ENCODE measurements at regions not wholly inside any gene's neighbourhood (a gene's known extent, or its start where the extent isn't known, plus 50 kb on each side); places are given as distances from the start of the nearest gene placed in this dataset.

DNA sequence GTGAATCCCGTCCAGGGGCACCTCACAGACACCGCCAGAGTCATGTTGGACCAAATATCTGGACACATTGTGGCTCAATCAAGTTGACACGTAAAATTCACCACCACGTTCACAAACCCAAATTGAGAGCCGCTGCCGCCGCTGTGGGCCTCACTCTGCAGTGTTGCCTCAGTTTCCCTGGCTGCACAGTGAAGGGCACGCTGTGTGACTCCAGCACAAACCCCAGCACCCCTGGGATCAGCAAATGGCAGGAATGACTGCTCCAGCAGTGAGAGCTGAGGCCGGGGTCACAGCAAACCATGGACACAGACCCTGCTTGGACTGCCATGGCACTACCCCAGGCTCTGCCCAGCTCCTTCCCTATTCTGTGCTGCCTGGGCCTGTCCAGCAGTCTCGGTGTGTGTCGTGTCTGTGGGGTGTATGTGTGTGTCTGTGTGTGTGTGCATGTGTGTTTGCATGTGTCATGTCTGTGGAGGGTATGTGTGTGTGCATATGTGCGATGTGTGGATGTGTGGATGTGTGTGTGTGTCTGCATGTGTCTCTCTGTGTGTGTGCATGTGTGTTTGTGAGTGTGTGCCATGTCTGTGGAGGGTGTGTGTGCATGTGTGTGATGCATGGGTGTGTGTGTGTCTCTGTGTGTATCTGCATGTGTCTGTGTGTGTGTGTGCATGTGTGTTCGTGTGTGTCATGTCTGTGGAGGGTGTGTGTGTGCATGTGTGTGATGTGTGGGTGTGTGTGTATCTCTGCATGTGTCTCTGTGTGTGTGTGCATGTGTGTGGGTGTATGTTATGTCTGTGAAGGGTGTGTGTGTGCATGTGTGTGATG, 52.2 kb upstream of the ADRA2C start:
- H3K36me3 ChIP-seq: no peaks in the 10 kb centered on the region
- no peaks in the 10 kb centered on the region for H4K20me1 ChIP-seq (ENCODE audit: low read depth)
- H3K27ac ChIP-seq: no peak overlapping the region
- H3K79me2 ChIP-seq (ENCODE audit: low read depth): no peaks in the 10 kb centered on the region
- peaks cover 11% of the 10 kb centered on the region for H3K27me3 Mint-ChIP-seq (ENCODE audit: insufficient read depth, low read depth)
- H3K27me3 ChIP-seq: no peaks in the 10 kb centered on the region
- no peak overlapping the region for H3K4me2 ChIP-seq
- no peak overlapping the region for H3K4me3 Mint-ChIP-seq
- peaks cover 13% of the 10 kb centered on the region for H3K9me3 Mint-ChIP-seq
- DNase-seq (ENCODE audit: low spot score): no peak
- H3K27ac Mint-ChIP-seq: no peak overlapping the region
- H3K4me1 Mint-ChIP-seq: peaks cover 31% of the 10 kb centered on the region
- H3K4me1 ChIP-seq: no peaks in the 10 kb centered on the region
- no peaks in the 10 kb centered on the region for H3K36me3 Mint-ChIP-seq
- no peaks in the 10 kb centered on the region for H3F3A ChIP-seq (ENCODE audit: low read depth)
- no peaks in the 10 kb centered on the region for H3K9me3 ChIP-seq (ENCODE audit: low read depth)
- no peak overlapping the region for H3K4me3 ChIP-seq
- no peak overlapping the region for H3K9ac ChIP-seq
- H2AFZ ChIP-seq (replicated peaks): no peak overlapping the region
- no peak for TF ChIP-seq EZH2phosphoT487 (IDR thresholded peaks at IDR 0.05)
- TF ChIP-seq, protein P1, sequence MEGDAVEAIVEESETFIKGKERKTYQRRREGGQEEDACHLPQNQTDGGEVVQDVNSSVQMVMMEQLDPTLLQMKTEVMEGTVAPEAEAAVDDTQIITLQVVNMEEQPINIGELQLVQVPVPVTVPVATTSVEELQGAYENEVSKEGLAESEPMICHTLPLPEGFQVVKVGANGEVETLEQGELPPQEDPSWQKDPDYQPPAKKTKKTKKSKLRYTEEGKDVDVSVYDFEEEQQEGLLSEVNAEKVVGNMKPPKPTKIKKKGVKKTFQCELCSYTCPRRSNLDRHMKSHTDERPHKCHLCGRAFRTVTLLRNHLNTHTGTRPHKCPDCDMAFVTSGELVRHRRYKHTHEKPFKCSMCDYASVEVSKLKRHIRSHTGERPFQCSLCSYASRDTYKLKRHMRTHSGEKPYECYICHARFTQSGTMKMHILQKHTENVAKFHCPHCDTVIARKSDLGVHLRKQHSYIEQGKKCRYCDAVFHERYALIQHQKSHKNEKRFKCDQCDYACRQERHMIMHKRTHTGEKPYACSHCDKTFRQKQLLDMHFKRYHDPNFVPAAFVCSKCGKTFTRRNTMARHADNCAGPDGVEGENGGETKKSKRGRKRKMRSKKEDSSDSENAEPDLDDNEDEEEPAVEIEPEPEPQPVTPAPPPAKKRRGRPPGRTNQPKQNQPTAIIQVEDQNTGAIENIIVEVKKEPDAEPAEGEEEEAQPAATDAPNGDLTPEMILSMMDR (IDR thresholded peaks at IDR 0.05): no peak
- no peak for TF ChIP-seq EZH2 (IDR thresholded peaks at IDR 0.05)

DNA sequence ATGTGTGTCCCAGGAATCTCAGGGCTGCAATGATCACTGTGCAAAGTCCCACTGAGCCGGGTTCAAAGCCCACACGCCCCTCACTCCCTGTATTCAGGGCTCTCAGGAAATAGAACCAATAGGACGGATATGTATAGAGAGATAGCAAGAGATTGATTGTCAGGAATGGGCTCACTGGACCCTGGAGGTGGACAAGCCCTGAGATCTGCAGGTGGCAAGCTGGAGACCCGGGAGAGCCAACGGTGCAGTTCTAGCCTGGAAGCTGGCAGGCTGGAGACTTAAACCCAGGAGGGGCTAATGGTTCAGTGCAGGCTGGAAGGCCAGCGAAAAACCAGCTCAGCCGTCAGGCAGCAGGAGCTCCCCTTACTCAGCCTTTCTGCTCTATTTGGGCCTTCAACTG, 52.8 kb upstream of the ADRA2C start:
- H3K4me1 Mint-ChIP-seq: peaks cover 36% of the 10 kb centered on the region
- no peak overlapping the region for H3K27ac Mint-ChIP-seq
- Histone ChIP-seq H3K27me3 (no peaks in the 10 kb centered on the region), H3F3A (ENCODE audit: low read depth) (no peaks in the 10 kb centered on the region), H3K9ac (no peak overlapping the region), H3K36me3 (no peaks in the 10 kb centered on the region), H3K79me2 (ENCODE audit: low read depth) (no peaks in the 10 kb centered on the region), H4K20me1 (ENCODE audit: low read depth) (no peaks in the 10 kb centered on the region), H3K4me3 (no peak overlapping the region), H2AFZ (replicated peaks) (no peak overlapping the region), H3K9me3 (ENCODE audit: low read depth) (no peaks in the 10 kb centered on the region), H3K4me2 (no peak overlapping the region), H3K4me1 (no peaks in the 10 kb centered on the region), H3K27ac (no peak overlapping the region)
- H3K4me3 Mint-ChIP-seq: no peak overlapping the region
- H3K27me3 Mint-ChIP-seq (ENCODE audit: insufficient read depth, low read depth): peaks cover 13% of the 10 kb centered on the region
- TF ChIP-seq EZH2 (IDR thresholded peaks at IDR 0.05) (no peak), EZH2phosphoT487 (IDR thresholded peaks at IDR 0.05) (no peak)
- TF ChIP-seq, protein P1 (IDR thresholded peaks at IDR 0.05): no peak
- peaks cover 8% of the 10 kb centered on the region for H3K9me3 Mint-ChIP-seq
- DNase-seq (ENCODE audit: low spot score): no peak
- H3K36me3 Mint-ChIP-seq: no peaks in the 10 kb centered on the region

DNA sequence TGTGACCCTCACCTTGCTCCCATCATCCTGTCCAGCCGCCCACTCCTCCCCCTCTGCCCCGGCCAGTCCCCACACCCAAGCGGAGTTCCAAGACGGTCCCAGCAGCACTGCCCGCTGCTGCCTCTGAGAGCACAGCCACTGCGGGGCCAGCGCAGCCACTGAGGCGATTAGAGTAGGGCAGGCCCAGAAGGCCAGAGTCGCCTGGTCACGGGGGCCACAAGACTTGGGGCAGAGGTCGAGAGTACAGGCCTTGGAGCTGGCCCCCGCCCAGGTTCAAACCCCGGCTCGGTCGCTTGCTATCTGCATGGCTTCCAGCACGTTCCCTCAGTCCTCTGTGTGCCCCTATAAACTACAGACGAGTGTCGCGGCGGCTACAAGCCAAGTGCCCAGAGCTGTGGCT, 53.2 kb upstream of the ADRA2C start:
- Histone ChIP-seq H3K79me2 (ENCODE audit: low read depth) (no peaks in the 10 kb centered on the region), H3K27ac (no peak overlapping the region), H3K9ac (no peak overlapping the region), H3K4me1 (peaks cover 4% of the 10 kb centered on the region), H3K4me3 (no peak overlapping the region), H2AFZ (replicated peaks) (no peak overlapping the region), H3K27me3 (no peaks in the 10 kb centered on the region), H3K36me3 (no peaks in the 10 kb centered on the region), H3F3A (ENCODE audit: low read depth) (no peaks in the 10 kb centered on the region), H3K9me3 (ENCODE audit: low read depth) (no peaks in the 10 kb centered on the region), H3K4me2 (no peak overlapping the region), H4K20me1 (ENCODE audit: low read depth) (no peaks in the 10 kb centered on the region)
- Mint-ChIP-seq H3K9me3 (peaks cover 4% of the 10 kb centered on the region), H3K27me3 (ENCODE audit: insufficient read depth, low read depth) (peaks cover 13% of the 10 kb centered on the region), H3K36me3 (no peaks in the 10 kb centered on the region), H3K27ac (no peak overlapping the region), H3K4me3 (no peak overlapping the region), H3K4me1 (peaks cover 40% of the 10 kb centered on the region)
- DNase-seq (ENCODE audit: low spot score): no peak
- no peak for TF ChIP-seq EZH2phosphoT487 (IDR thresholded peaks at IDR 0.05)
- TF ChIP-seq, protein P1 (IDR thresholded peaks at IDR 0.05): no peak
- no peak for TF ChIP-seq EZH2 (IDR thresholded peaks at IDR 0.05)
